CD4-positive, CD25-positive, alpha-beta regulatory T cell (primary cell): ENCODE measurements at regions not wholly inside any gene's neighbourhood (a gene's known extent, or its start where the extent isn't known, plus 50 kb on each side); places are given as distances from the start of the nearest gene placed in this dataset.

Experiments used
- ATAC-seq, 2 donors: fragments of 150-1000 bp; cut with Tn5 transposase; one replicate each; pipeline ENCODE4 v1.10.0; 2021; ENCODE audit warnings: low read depth in 2 of 2, moderate number of reproducible peaks in 2 of 2, moderate library complexity in 1 of 2
- DNase-seq, 3 donors: peaks; one replicate each; pipeline versions ENCODE4 v3.0.0 to v3.0.0-alpha.2; 2012 to 2022; ENCODE audit warnings: mixed read lengths in 1 of 3
- H3K27ac ChIP-seq: one replicate; pipeline ENCODE4 v1.7.0; 2013; ENCODE audit warnings: mild to moderate bottlenecking, low read length; ENCODE audit not compliant: insufficient read depth, poor library complexity, severe bottlenecking
- H3K27me3 ChIP-seq: one replicate; pipeline ENCODE4 v1.7.0; 2013; ENCODE audit warnings: low read length; ENCODE audit not compliant: control insufficient read depth, insufficient read depth
- H3K36me3 ChIP-seq: one replicate; pipeline ENCODE4 v1.7.0; 2013; ENCODE audit warnings: mild to moderate bottlenecking, low read length, moderate library complexity; ENCODE audit not compliant: control insufficient read depth, insufficient read depth
- H3K4me1 ChIP-seq: 2 replicates; pipeline ENCODE4 v1.7.0; 2013; ENCODE audit warnings: mild to moderate bottlenecking, low read length; ENCODE audit not compliant: insufficient read depth, control insufficient read depth, poor library complexity, severe bottlenecking
- H3K4me3 ChIP-seq: one replicate; pipeline ENCODE4 v1.7.0; 2013; ENCODE audit warnings: low read depth, mild to moderate bottlenecking, low read length, moderate library complexity
- H3K9me3 ChIP-seq, 2 experiments: 1 replicate in 1 of 2; 2 replicates in 1 of 2; pipeline ENCODE4 v1.7.0; 2013; ENCODE audit warnings: low read length in 2 of 2, mild to moderate bottlenecking in 1 of 2, moderate library complexity in 1 of 2; ENCODE audit not compliant: control insufficient read depth in 2 of 2
- H3K27ac Mint-ChIP-seq, 3 donors: one replicate each; pipeline ENCODE4 v1.8.0; 2020 to 2022; ENCODE audit warnings: mild to moderate bottlenecking in 3 of 3, mixed read lengths in 3 of 3, moderate library complexity in 2 of 3
- H3K27me3 Mint-ChIP-seq: one replicate; pipeline ENCODE4 v1.8.0; 2022; ENCODE audit warnings: mild to moderate bottlenecking, mixed read lengths
- H3K36me3 Mint-ChIP-seq: one replicate; pipeline ENCODE4 v1.8.0; 2020; ENCODE audit warnings: mixed read lengths
- H3K4me1 Mint-ChIP-seq, 4 donors: one replicate each; pipeline ENCODE4 v1.8.0; 2020 to 2022; ENCODE audit warnings: mixed read lengths in 4 of 4, mild to moderate bottlenecking in 1 of 4
- H3K4me3 Mint-ChIP-seq, 4 donors: one replicate each; pipeline ENCODE4 v1.8.0; 2020 to 2022; ENCODE audit warnings: mild to moderate bottlenecking in 4 of 4, mixed read lengths in 4 of 4, moderate library complexity in 3 of 4
- H3K9me3 Mint-ChIP-seq, 7 donors: one replicate each; pipeline ENCODE4 v1.8.0; 2020 to 2022; ENCODE audit warnings: mixed read lengths in 7 of 7, mild to moderate bottlenecking in 3 of 7, moderate library complexity in 2 of 7

DNA sequence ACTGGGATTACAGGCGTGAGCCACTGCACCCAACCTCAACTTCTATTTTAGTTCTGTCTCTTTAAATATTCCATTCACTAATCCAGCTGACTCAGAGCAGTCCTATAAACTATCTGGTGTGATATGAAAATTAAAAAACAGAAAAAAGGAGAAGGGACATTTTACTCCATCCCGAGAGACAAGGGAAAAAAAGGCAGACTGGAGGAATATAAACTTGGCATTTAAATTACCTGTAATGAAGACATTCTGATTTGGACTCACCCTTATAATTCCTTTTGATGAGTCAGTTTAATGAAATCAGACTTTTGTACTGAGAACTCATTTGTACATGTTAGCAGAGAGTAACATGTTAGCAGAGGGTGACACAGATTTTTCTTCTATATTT is 74.8 kb upstream of the RIOK3 start:
- H3K27ac Mint-ChIP-seq: no peak overlapping the region
- no peaks in the 10 kb centered on the region for H3K4me1 ChIP-seq
- peaks cover 14% of the 10 kb centered on the region for H3K36me3 Mint-ChIP-seq
- peaks cover 3 to 11% (median 4%) of the 10 kb centered on the region in 4 donors for H3K4me1 Mint-ChIP-seq
- H3K36me3 ChIP-seq: no peaks in the 10 kb centered on the region
- no peaks in the 10 kb centered on the region for H3K9me3 ChIP-seq
- H3K4me3 Mint-ChIP-seq: no peak overlapping the region
- no peak overlapping the region for H3K4me3 ChIP-seq
- DNase-seq: no peak
- no peaks in the 10 kb centered on the region for H3K27me3 ChIP-seq
- no peak for ATAC-seq
- H3K9me3 Mint-ChIP-seq: no peaks in the 10 kb centered on the region
- no peak overlapping the region for H3K27ac ChIP-seq
- no peaks in the 10 kb centered on the region for H3K27me3 Mint-ChIP-seq

GRCh38 chr18:23380001-23380550 is 73.0 kb upstream of the RIOK3 start:
- Histone ChIP-seq H3K36me3 (no peaks in the 10 kb centered on the region), H3K4me3 (no peak overlapping the region), H3K9me3 (no peaks in the 10 kb centered on the region), H3K4me1 (no peaks in the 10 kb centered on the region), H3K27ac (no peak overlapping the region), H3K27me3 (no peaks in the 10 kb centered on the region)
- Mint-ChIP-seq H3K4me1 (peaks cover 8 to 18% (median 14%) of the 10 kb centered on the region in 4 donors), H3K4me3 (no peak overlapping the region), H3K27me3 (no peaks in the 10 kb centered on the region), H3K36me3 (peaks cover 21% of the 10 kb centered on the region), H3K27ac (no peak overlapping the region), H3K9me3 (no peaks in the 10 kb centered on the region)
- DNase-seq (no peak), ATAC-seq (no peak)

DNA sequence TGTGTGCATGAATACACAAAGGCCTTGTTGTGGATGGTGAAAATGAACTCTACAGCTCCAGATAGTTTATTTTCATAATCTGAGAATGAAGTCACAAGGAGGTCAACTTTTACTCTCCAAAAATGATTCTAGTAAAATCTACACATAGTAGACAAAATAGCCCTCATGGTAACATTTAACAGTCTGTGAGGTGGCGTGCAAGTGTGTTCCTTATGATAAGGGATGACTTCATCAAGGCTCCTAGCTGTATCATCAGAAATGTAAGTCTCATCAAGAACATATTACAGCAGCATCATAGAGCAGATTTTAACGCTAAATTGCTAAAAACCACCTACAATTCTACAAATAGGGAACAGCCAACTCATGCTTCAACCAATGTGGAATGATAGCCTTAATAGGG is 72.3 kb upstream of the RIOK3 start:
- H3K27ac ChIP-seq: no peak overlapping the region
- no peak overlapping the region for H3K4me3 ChIP-seq
- ATAC-seq (no peak), DNase-seq (no peak)
- no peaks in the 10 kb centered on the region for H3K9me3 Mint-ChIP-seq
- peaks cover 19% of the 10 kb centered on the region for H3K36me3 Mint-ChIP-seq
- no peaks in the 10 kb centered on the region for H3K27me3 ChIP-seq
- H3K36me3 ChIP-seq: no peaks in the 10 kb centered on the region
- no peaks in the 10 kb centered on the region for H3K9me3 ChIP-seq
- no peaks in the 10 kb centered on the region for H3K27me3 Mint-ChIP-seq
- H3K4me3 Mint-ChIP-seq: no peak overlapping the region
- H3K4me1 Mint-ChIP-seq: peaks cover 11 to 23% (median 16%) of the 10 kb centered on the region in 4 donors
- H3K27ac Mint-ChIP-seq: no peak overlapping the region
- no peaks in the 10 kb centered on the region for H3K4me1 ChIP-seq

GRCh38 chr18:23383494-23383893 is 69.6 kb upstream of the RIOK3 start:
- no peaks in the 10 kb centered on the region for H3K27me3 Mint-ChIP-seq
- Histone ChIP-seq H3K9me3 (no peaks in the 10 kb centered on the region), H3K27me3 (no peaks in the 10 kb centered on the region), H3K36me3 (no peaks in the 10 kb centered on the region), H3K27ac (no peak overlapping the region), H3K4me3 (no peak overlapping the region), H3K4me1 (no peaks in the 10 kb centered on the region)
- H3K9me3 Mint-ChIP-seq: no peaks in the 10 kb centered on the region
- ATAC-seq: no peak
- peaks cover 6 to 25% (median 13%) of the 10 kb centered on the region in 4 donors for H3K4me1 Mint-ChIP-seq
- H3K36me3 Mint-ChIP-seq: peaks cover 13% of the 10 kb centered on the region
- H3K27ac Mint-ChIP-seq: no peak overlapping the region
- DNase-seq: no peak
- H3K4me3 Mint-ChIP-seq: no peak overlapping the region

DNA sequence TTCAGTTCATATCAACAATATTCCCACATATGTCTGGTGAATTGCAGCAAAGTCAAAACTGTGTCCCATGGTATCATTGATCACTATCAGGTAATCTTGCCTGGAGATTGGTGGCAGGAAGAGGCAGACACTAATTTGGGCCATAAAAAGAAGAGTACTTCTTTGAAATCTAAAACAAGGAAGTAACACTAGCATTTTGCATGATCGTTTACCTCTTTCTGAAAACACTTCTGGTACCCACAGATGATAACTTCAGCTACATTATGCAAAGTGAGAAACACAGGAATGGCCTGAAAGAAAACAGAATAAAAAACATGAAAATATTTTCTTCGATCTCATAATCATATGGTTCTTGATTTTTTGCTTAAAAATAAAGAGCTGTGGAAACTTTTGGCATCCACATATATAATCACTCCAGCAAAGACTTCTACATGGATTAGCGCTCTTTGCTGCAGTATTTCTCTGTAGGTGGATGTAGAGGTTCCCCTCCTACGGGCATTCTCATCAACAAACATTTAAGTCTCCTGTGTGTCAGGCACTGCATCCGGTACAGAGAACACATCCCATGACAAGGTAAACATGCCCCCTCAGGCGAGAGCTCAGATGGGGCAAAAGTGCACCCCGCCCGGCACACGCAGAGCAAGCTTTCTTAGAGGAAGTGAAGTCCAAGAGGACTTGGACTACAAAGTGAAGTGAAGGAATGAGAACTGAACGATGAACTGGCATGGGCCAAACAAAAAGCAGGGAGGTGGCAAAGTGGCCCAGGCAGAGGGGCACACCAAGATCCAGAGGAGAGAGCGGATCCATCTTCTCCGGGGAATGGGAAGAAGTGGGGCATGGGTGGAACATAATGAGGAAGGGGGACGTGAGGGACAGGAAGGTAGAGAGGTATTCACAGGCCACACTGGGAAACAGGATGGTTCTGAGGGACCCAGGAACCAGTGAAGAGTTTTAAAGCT is 68.0 kb upstream of the RIOK3 start:
- H3K36me3 Mint-ChIP-seq: peaks cover 13% of the 10 kb centered on the region
- no peak overlapping the region for H3K27ac ChIP-seq
- no peaks in the 10 kb centered on the region for H3K9me3 Mint-ChIP-seq
- H3K27me3 Mint-ChIP-seq: no peaks in the 10 kb centered on the region
- H3K27ac Mint-ChIP-seq: peak overlapping the region in 2 of 3 donors; percentile 78 to 94
- peak overlapping the region in 1 of 4 donors; percentile 60 for H3K4me3 Mint-ChIP-seq
- H3K27me3 ChIP-seq: no peaks in the 10 kb centered on the region
- no peaks in the 10 kb centered on the region for H3K4me1 ChIP-seq
- peaks cover 6 to 25% (median 10%) of the 10 kb centered on the region in 4 donors for H3K4me1 Mint-ChIP-seq
- no peak overlapping the region for H3K4me3 ChIP-seq
- H3K36me3 ChIP-seq: no peaks in the 10 kb centered on the region
- peak in 1 of 2 donors; percentile 28 for ATAC-seq
- peak in 1 of 3 donors; percentile 61 for DNase-seq
- no peaks in the 10 kb centered on the region for H3K9me3 ChIP-seq

DNA sequence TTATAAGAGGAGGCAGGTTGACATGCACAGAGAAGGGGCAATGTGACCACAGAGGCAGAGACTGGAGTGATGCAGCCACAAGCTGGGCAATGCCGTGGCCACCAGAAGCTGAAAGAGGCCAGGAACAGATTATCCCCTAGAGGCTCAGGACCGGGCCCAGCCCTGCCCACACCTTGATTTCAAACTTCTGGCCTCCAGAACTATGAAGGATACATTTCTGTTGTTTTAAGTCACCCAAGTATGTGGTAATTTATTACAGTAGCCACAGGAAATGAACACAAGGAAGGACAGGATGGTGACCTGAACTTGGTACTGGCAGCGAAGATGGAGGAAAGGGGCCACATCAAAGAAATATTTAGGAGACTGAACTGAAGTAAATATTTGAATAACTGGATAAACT is 66.8 kb upstream of the RIOK3 start:
- H3K4me1 Mint-ChIP-seq: peaks cover 6 to 25% (median 10%) of the 10 kb centered on the region in 4 donors
- Histone ChIP-seq H3K4me3 (no peak overlapping the region), H3K4me1 (no peaks in the 10 kb centered on the region), H3K27me3 (no peaks in the 10 kb centered on the region), H3K9me3 (no peaks in the 10 kb centered on the region), H3K27ac (no peak overlapping the region), H3K36me3 (no peaks in the 10 kb centered on the region)
- DNase-seq (no peak), ATAC-seq (no peak)
- no peak overlapping the region for H3K4me3 Mint-ChIP-seq
- peaks cover 10% of the 10 kb centered on the region for H3K36me3 Mint-ChIP-seq
- no peaks in the 10 kb centered on the region for H3K9me3 Mint-ChIP-seq
- no peaks in the 10 kb centered on the region for H3K27me3 Mint-ChIP-seq
- no peak overlapping the region for H3K27ac Mint-ChIP-seq

- no peaks in the 10 kb centered on the region for H3K9me3 ChIP-seq
- no peak overlapping the region for H3K27ac ChIP-seq
- no peak overlapping the region for H3K4me3 ChIP-seq
- Mint-ChIP-seq H3K4me3 (no peak overlapping the region), H3K4me1 (peaks cover 6 to 25% (median 10%) of the 10 kb centered on the region in 4 donors), H3K27me3 (no peaks in the 10 kb centered on the region), H3K36me3 (peaks cover 10% of the 10 kb centered on the region), H3K27ac (no peak overlapping the region), H3K9me3 (no peaks in the 10 kb centered on the region)
- H3K27me3 ChIP-seq: no peaks in the 10 kb centered on the region
- no peaks in the 10 kb centered on the region for H3K36me3 ChIP-seq
- DNase-seq (peak in 1 of 3 donors; percentile 23), ATAC-seq (no peak)
- H3K4me1 ChIP-seq: no peaks in the 10 kb centered on the region
Measured at GRCh38 chr18:23387265-23387664, 65.8 kb upstream of the RIOK3 start.
